Smooth muscle cell (in vitro differentiated cells): ENCODE measurements at regions not wholly inside any gene's neighbourhood (a gene's known extent, or its start where the extent isn't known, plus 50 kb on each side); places are given as distances from the start of the nearest gene placed in this dataset.

Experiments used
- DNase-seq: peaks from one replicate; lab custom pipeline; 2025; ENCODE audit not compliant: unreplicated experiment; lab: John Stamatoyannopoulos, UW
- H2AFZ ChIP-seq: fragments of 200-600 bp; sonication (generic); 2 replicates; pipeline ENCODE4 v1.6.0; 2016; ENCODE audit warnings: antibody characterized with exemption, low read depth, mild to moderate bottlenecking
- H3F3A ChIP-seq: fragments of 200-600 bp; sonication (generic); 2 replicates; pipeline ENCODE4 v1.6.0; 2017; ENCODE audit warnings: antibody characterized with exemption, low read depth
- H3K27ac ChIP-seq: fragments of 200-600 bp; sonication (generic); 2 replicates; pipeline ENCODE4 v1.5.1; 2016; ENCODE audit warnings: low read depth, mild to moderate bottlenecking
- H3K27me3 ChIP-seq: fragments of 200-600 bp; sonication (generic); 2 replicates; pipeline ENCODE4 v1.6.1; 2016; ENCODE audit warnings: low read depth, mild to moderate bottlenecking
- H3K36me3 ChIP-seq: fragments of 200-600 bp; sonication (generic); 2 replicates; pipeline ENCODE4 v1.5.1; 2016; ENCODE audit warnings: low read depth
- H3K4me1 ChIP-seq: fragments of 200-600 bp; sonication (generic); 2 replicates; pipeline ENCODE4 v1.5.1; 2016; ENCODE audit warnings: low read depth
- H3K4me2 ChIP-seq: fragments of 200-600 bp; sonication (generic); 2 replicates; pipeline ENCODE4 v1.6.0; 2016; ENCODE audit warnings: mild to moderate bottlenecking
- H3K4me3 ChIP-seq: fragments of 200-600 bp; sonication (generic); 2 replicates; pipeline ENCODE4 v1.5.1; 2016; ENCODE audit warnings: mild to moderate bottlenecking
- H3K79me2 ChIP-seq: fragments of 200-600 bp; sonication (generic); 2 replicates; pipeline ENCODE4 v1.6.0; 2016; ENCODE audit warnings: low read depth, mild to moderate bottlenecking
- H3K9ac ChIP-seq: fragments of 200-600 bp; sonication (generic); 2 replicates; pipeline ENCODE4 v1.6.0; 2016; ENCODE audit warnings: low read depth
- H3K9me3 ChIP-seq: fragments of 200-600 bp; sonication (generic); replicated peaks from 2 replicates; pipeline ENCODE4 v1.5.1; 2016; ENCODE audit warnings: low read depth
- H4K20me1 ChIP-seq: fragments of 200-600 bp; sonication (generic); 2 replicates; pipeline ENCODE4 v1.6.0; 2016; ENCODE audit warnings: low read depth
- WGBS: methylation state at CpG from one replicate; pipeline ENCODE4 v1.1.7; 2016; ENCODE audit warnings: low lambda C conversion rate; 5-methylcytosine and 5-hydroxymethylcytosine counted together
- TF ChIP-seq, protein P1 (sequence below): fragments of 200-600 bp; sonication (generic); IDR thresholded peaks from 2 replicates; pipeline ENCODE4 v1.5.1; 2017; ENCODE audit warnings: borderline replicate concordance, mild to moderate bottlenecking, antibody characterized with exemption; ENCODE audit not compliant: insufficient read depth, poor library complexity, severe bottlenecking

DNA sequence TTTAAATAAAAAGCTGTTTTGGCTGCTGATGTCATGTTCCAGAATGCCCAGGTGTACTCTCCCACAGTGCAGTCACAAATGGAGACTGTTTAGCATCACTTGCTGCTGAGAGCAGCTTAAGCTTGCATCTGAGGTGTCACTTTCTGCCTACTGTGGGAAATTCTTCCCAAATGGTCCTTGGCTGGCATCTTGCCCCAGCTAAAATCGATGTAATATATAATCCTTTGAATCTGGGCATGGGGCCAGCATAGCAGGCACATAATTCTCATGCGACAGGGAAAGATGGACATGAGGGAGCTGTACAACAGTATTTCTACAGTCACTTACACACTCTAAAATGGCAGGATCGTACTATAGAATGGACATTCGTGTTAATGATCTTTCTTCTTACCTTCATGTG, 144.3 kb downstream of the MACIR start:
- H3K4me1 ChIP-seq = no peaks in the 10 kb centered on the region
- H3F3A ChIP-seq = no peaks in the 10 kb centered on the region
- H4K20me1 ChIP-seq = no peaks in the 10 kb centered on the region
- DNase-seq = no peak
- no peak overlapping the region for H3K27ac ChIP-seq
- no peak overlapping the region for H3K4me3 ChIP-seq
- no peak overlapping the region for H2AFZ ChIP-seq
- WGBS = 93% methylated on average over 4 of the region's 4 CpGs
- no peak overlapping the region for H3K4me2 ChIP-seq
- no peak overlapping the region for H3K9ac ChIP-seq
- H3K79me2 ChIP-seq = no peaks in the 10 kb centered on the region
- TF ChIP-seq, protein P1, sequence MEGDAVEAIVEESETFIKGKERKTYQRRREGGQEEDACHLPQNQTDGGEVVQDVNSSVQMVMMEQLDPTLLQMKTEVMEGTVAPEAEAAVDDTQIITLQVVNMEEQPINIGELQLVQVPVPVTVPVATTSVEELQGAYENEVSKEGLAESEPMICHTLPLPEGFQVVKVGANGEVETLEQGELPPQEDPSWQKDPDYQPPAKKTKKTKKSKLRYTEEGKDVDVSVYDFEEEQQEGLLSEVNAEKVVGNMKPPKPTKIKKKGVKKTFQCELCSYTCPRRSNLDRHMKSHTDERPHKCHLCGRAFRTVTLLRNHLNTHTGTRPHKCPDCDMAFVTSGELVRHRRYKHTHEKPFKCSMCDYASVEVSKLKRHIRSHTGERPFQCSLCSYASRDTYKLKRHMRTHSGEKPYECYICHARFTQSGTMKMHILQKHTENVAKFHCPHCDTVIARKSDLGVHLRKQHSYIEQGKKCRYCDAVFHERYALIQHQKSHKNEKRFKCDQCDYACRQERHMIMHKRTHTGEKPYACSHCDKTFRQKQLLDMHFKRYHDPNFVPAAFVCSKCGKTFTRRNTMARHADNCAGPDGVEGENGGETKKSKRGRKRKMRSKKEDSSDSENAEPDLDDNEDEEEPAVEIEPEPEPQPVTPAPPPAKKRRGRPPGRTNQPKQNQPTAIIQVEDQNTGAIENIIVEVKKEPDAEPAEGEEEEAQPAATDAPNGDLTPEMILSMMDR = no peak
- H3K9me3 ChIP-seq = no peaks in the 10 kb centered on the region
- H3K36me3 ChIP-seq = no peaks in the 10 kb centered on the region
- H3K27me3 ChIP-seq = no peaks in the 10 kb centered on the region

DNA sequence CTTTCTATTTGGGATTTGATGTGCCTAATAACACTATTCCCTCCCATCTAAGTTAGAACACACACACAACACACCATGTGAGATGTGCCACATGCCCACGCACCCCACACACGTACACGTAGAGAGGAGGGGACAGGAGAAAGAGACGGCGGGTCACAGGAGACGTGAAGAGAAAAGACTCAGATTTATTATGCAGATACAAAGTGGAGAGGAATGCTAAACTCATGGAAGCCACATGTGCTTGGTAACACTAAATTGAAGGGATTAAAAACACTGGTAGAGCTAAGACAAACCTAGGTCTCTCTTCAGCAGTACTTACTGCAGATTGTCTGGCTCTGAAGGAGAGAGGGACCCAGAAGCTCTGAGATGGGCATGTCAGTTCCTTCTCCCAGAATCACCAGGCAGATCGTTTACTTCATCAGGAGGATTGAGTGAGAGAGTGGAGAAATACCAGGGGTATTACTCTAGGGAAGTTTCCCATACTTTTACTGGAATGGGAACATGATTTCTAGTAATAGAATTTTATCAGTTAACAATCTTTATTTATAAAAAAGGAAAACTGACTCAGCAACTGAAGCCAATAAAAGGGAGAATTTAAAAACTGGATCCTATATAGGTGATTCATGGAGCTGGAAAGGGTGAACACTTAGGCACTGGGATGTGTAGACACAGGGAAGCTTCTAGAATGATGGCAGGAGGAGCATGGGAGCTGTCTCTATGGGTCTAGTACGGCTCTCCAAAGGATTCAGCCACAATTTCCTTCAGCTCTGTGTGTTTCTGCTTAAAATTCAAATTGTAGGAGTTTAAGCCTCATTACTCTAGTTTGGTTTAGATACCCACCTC, 139.4 kb downstream of the MACIR start:
- Histone ChIP-seq H3K4me2 (no peak overlapping the region), H3K79me2 (no peaks in the 10 kb centered on the region), H3K9ac (no peak overlapping the region), H4K20me1 (no peaks in the 10 kb centered on the region), H3K4me1 (peaks cover 3% of the 10 kb centered on the region), H3K9me3 (no peaks in the 10 kb centered on the region), H3K27ac (no peak overlapping the region), H3F3A (no peaks in the 10 kb centered on the region), H2AFZ (no peak overlapping the region), H3K27me3 (no peaks in the 10 kb centered on the region), H3K4me3 (no peak overlapping the region), H3K36me3 (no peaks in the 10 kb centered on the region)
- WGBS = 80% methylated on average over 8 of the region's 8 CpGs
- no peak for DNase-seq
- TF ChIP-seq, protein P1 = no peak

DNA sequence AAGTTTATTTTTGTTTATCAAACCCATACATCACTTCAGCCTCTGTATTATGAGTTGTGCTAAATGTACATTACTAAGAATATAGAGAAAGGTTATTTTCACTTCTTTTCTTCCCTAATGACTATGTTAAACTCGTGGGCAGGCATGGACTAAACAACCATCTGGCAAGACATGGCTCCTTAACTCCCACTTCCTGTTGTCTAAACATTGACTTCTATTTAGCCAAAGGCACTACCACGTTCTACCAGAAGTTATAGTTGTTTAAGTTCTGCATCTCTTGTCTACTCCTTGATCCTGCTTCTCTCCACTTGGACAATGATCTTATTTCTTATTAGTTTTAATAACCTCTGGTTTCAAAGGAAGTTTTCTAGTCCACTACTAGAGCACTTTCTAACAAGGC, 136.1 kb downstream of the MACIR start:
- DNase-seq = no peak
- H2AFZ ChIP-seq = peak overlapping the region; percentile 53
- H3K4me3 ChIP-seq = no peak overlapping the region
- no peaks in the 10 kb centered on the region for H3K36me3 ChIP-seq
- no peaks in the 10 kb centered on the region for H3K9me3 ChIP-seq
- no peaks in the 10 kb centered on the region for H3K27me3 ChIP-seq
- no peaks in the 10 kb centered on the region for H4K20me1 ChIP-seq
- H3F3A ChIP-seq = no peaks in the 10 kb centered on the region
- H3K4me1 ChIP-seq = peaks cover 11% of the 10 kb centered on the region
- H3K27ac ChIP-seq = no peak overlapping the region
- no peaks in the 10 kb centered on the region for H3K79me2 ChIP-seq
- WGBS = 58% methylated on average over 2 of the region's 2 CpGs
- no peak overlapping the region for H3K9ac ChIP-seq
- H3K4me2 ChIP-seq = no peak overlapping the region
- TF ChIP-seq, protein P1 = no peak
